Activated T-helper 1 cell treated with anti-CD3 and anti-CD28 coated beads, Interleukin-2, amount 50 U/mL, for 16 hours (primary cell): ENCODE measurements at regions not wholly inside any gene's neighbourhood (a gene's known extent, or its start where the extent isn't known, plus 50 kb on each side); places are given as distances from the start of the nearest gene placed in this dataset.
"Not testable (repeated sequence)": the region's sequence is repeated elsewhere in the genome, so short reads cannot be mapped to it uniquely, and the experiment has no call there.

Experiments
- DNase-seq, 2 donors: peaks; one replicate each; pipeline ENCODE4 v3.0.0-alpha.2; 2020; ENCODE audit warnings: low read depth in 1 of 2, low spot score in 1 of 2

DNA sequence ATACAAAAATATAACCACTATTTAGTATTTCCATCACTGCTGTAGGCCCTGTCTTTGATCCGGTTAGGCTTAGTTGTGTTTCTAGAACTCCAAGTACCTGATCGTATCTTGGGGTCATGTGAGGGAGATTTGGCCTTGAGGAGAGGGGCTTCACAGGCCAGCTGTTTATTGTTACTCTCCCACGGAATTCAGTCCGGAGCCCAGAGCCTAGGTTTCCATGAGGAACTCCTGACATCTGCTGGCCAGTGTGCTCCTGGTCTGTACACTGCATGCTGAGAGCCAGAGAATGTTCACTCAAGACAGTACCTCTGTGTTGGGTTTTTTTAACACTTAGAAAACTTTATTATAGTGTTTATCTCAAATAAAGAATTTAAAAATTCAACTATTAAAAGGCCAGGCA is 341.0 kb upstream of the TMEM132C start:
- DNase-seq: no peak

DNA sequence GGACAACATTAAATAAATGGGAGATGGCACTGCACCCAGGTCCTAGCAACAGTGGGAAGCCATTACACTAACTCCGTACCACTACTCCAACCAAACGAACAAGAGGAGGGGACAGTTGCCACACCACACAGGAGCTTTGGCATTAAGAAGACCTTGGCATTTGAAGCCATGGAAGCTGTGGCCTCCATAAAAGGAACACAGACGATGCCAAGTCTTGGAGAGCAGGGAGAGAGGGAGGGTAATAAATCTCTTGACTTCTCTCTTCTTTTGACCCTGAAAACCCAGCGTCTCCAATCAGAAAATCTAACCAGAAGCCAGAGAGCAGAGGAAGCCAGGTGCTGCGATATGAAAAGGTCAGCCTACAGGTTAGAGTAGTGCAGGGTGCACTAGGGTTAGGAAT is 338.8 kb upstream of the TMEM132C start:
- DNase-seq: no peak

DNA sequence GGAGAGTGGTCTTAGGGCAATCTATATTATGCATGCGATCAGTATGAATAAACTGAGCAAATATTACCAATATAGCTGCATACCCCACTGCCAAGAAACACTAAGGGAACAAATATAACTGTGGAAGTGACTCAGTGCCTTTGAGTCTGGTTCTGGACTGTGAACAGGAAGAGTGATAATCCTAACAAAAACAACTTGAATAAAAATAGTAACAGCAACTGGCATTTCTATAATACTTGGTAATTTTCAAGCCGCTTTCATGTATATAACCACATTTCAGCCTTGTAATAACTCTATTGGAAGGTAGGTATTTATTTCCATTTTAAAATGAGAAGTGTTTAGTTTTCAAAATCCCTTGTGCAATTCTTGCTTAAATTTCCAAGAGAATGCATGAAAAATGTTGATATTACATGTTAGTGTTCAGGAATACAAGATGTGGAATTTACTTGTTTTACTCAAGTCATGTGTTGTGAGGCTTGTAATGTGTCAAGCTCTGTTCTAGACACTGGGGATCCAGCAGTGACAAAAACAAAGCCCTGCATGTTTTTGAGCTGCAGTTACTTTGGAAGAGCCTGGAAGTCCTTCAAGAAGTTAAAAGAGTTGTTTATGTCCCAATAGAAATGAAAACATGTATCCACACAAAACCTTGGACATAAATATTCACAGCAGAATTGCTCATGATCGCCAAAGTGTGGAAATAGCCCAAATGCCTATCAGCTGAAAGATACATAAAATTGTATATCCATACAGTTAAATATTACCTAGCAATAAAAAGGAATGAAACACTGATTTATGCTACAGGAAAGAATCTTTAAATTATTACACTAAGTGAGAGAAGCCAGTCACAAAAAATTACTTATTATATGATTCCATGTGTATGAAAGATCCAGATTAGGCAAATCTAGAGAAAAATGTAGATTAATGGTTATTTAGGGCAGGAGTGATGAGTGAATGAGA is 338.1 kb upstream of the TMEM132C start:
- DNase-seq: no peak

DNA sequence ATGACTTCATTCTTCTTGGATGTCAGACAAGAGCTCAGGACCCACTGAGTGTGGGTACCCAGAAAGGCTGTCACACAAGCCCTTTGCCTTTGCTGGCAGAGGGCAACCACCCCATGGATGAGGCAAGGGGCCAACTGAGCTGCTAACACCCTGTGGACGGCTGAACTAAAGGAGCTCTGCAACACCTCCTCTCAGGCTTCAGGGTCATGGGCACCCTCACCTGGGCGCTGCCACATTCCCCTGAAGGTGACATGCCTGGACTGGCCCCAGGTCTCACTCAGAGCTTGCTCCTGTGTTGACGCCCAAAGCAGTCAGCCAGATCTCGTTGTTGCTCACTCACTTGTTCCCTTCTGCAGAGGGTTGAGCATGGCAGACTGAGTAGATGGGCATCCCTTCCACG is 336.8 kb upstream of the TMEM132C start:
- no peak for DNase-seq

DNA sequence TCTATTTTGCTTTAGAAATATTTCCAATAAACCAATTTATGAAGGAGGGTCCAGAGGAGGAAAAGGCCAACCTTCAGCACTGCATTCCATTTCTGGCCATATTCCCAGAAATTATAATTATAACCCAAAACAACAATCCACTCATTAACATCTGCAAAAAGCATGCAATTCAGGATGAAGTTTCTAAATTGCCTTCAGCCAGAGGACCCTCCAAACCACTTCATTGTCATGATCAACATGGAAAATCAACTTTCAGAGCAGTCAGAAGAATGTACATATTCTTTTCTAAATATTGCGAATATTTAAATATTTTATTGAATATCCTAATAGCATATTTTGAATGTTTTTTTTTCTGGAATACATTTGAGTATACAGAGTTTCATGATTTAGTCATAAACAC is 332.6 kb upstream of the TMEM132C start:
- DNase-seq: no peak

DNA sequence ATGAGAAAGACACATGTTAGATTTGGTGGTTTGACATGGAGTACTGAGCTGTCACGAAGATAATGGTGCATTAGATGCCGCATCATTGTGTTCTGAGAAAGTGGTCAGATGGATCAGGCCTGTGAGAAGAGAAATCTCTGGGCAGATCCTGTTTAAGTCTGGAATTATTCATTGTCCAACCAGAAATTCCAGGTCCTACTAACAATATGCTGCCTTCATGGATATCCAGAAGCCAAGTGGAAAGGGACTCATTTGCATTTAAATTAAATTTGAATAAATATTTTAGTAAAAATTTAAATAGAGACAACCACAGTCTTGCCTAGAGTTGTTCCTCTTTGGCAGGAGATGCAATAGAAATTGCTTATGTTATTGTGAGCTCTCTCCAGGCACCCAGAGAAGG is 330.5 kb upstream of the TMEM132C start:
- DNase-seq: no peak

DNA sequence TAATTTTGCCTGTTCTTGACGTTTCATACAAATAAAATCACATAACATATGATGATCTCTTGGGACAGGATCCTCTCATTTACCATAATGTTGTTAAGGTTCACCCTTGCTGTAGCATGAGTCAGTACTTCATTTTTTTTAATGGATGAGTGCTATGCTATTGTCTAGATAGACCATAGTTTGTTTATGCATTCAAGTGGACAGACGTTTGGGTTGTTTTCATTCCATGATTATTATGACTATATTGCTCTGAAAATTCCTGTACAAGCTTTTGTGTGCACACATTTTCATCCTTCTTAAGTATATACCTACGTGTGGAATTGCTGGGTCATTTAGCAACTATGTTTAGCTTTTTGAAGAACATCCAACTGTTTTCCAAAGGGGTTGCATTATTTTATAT is 325.6 kb upstream of the TMEM132C start:
- no peak for DNase-seq

DNA sequence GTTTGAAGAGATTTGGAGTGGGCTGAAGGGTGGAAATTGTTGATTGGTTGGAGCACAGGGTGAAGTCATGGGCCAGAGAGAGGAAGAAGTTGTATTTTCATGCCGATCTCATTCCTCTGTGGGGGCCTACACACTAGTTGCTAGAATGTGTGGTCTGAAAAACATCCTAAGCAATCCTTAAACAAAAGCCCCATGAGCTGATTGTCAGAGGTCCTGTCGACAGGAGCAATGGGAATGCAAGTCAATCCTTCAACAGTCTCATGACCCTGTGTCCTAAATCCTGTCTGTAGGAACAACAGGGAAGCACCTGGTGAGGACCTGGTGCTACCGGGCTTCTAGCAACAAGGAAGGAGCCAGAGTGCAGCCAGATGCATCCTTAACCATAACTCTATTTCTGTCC is 324.0 kb upstream of the TMEM132C start:
- DNase-seq: no peak

DNA sequence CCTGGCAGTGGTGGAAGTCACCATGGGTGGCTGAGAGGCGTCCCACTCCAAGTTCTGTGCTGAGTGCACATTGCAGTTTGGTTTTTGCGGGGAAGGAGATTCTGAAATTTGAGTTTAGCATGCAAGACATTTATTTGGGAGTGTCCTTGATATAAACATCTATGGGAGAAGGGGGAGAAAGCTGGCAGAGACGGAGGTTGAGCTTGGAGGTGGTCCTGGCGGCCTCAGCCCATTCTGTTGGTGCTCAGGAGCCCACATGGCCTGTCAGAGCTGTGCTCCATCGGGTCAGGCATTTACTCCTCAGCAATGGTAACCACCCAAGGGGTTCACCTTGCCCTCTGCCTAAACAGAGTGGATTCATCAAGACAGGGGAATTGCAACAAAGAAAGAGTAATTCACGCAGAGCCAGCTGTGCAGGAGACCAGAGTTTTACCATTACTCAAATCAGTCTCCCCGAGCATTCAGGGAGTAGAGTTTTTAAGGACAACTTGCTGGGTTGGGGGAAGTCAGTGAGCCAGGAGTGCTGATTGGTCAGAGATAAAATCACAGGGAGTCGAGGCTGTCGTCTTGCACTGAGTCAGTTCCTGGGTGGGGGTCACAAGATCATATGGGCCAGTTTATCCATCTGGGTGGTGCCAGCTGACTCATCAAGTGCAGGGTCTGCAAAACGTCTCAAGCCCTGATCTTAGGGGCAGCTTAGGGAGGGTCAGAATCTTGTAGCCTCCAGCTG is 323.3 kb upstream of the TMEM132C start:
- DNase-seq: no peak

DNA sequence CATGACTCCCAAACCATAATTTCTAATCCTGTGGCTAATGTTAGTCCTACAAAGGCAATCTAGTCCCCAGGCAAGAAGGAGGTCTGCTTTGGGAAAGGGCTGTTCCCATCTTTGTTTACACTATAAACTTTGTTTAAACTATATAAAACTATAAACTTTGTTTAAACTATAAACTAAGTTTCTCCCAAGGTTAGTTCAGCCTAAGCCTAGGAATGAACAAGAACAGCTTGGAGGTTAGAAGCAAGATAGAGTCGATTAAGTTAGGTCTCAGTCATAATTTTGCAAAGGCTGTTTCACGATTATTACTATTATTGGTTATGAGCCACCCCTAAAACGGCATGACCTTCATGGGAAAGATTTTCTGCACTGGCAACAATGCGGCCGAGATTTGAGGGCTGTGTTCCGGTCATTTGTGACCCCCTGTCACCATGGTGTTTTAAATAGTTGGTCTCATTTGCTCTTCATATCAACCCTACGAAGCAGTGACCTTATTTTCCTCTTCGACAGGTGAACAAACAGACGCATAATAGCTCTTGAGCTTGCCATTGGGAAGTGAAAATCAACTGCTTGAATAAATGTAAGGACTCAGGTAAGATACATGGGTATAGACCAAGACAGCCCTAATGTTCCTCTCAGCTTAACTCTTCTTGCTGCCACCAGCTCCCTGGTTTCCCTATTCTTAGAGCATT is 322.6 kb upstream of the TMEM132C start:
- no peak for DNase-seq

DNA sequence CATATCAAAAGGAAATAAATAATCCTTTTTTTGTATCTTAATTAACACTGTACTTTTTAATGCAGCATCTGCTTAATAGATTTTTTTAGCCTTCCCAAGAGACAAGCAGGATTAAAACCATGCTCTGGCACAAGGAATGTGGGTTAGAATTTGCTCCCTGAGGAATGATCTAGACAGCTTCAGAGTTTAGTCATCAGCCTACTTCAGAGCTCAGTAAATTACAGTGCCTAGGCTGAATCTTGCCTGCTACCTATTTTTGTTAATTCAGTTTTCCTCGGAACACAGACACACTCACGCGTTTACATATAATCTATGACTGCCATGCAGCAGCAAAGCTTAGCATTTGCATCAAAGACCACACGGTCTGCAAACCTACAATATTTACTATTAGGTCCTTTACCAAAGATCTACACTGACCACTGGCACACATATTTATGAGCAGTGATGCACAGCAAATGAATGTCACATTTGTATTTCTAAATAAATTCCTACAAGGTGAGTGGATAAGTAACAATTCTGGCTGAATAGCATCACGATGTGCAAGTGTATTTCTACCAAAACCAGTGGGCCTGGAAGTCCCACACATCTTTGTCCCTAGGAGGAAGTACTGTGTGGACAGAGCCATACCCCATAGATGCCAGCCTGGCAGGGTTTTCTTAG is 309.8 kb upstream of the TMEM132C start:
- DNase-seq: no peak

DNA sequence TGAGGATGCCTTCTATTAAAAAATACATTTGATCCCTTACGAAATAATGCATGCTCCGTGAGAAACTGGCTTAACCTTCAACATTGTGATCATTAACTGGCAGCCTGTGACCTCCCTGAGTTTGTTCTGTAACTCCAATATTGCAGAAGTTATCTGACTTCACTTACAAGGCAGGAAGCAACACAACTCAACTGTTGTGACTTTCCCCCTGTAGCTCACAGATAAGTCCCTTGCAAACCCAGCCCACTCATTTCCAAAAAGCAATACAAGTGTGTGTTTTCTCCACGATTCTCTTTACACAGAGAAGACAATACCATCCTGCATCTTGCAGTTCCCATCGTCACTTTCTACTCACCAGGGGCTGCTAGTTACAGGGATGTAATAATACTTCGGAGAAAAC is 304.7 kb upstream of the TMEM132C start:
- DNase-seq: no peak

DNA sequence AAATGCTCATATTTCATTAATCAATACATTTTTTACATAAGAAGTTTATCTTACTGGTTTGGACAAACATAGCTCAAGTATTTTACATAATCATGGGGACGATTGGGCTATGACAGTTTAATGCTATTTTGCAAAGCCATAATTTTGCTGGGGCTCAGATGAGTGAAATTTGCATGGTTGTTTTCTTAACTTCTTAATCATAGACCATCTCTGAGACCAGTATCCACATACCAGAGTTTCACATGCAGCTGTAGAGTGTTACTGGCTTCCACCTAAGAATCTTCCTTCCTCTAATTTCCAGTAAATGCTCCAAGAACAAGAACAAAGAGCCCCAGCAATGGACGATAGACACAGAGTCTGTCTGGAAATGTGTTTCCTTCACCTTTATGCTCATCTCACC is 303.0 kb upstream of the TMEM132C start:
- no peak for DNase-seq

DNA sequence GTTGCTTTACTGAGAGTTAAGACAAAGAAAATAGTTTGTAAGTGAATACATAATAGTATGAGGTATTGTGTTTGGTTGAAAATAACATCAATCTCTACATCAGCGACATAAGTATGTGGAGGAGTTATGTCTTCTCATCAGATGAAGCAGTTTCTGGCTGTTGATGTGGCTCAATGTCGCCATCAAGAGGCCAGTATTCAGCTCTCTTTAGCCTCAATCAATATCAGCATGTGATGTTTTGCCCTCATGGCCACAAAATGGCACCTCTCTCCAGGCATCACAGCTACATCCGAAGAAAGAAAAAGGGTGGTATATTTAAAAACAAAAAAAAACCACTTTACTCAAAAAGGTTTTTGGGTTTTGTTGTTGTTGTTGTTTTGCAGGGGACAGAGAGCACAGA is 302.3 kb upstream of the TMEM132C start:
- DNase-seq: no peak

DNA sequence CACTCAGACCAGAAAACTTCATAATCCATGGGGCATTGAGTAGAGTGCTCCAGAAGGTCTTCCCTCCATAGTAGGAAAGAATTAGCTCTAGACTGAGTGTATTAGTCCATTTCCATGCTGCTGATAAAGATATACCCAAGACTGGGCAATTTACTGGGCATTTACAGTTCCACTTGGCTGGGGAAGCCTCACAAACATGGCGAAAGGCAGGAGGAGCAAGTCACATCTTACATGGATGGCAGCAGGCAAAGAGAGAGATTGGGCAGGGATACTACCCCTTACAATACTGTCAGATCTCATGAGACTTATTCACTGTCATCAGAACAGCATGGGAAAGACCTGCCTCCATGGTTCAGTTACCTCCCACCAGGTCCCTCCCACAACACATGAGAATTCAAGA is 300.6 kb upstream of the TMEM132C start:
- no peak for DNase-seq

DNA sequence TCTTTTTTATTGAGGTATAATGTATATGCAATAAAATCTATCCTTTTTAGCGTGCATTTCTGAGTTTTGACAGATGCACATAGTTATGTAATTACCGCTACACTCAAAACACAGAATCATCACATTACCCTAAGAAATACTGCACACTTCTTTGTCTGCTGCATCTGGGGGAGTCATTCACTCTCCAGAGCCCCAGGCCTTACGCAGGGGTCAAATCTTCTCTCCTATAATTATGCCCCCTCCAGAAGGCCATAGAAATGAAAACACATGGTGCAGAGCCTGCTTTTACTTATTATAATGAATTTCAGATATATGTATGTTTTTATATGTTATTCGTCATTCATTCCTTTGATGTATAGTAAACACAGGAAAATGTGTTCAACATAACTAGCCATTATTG is 296.5 kb upstream of the TMEM132C start:
- no peak for DNase-seq

DNA sequence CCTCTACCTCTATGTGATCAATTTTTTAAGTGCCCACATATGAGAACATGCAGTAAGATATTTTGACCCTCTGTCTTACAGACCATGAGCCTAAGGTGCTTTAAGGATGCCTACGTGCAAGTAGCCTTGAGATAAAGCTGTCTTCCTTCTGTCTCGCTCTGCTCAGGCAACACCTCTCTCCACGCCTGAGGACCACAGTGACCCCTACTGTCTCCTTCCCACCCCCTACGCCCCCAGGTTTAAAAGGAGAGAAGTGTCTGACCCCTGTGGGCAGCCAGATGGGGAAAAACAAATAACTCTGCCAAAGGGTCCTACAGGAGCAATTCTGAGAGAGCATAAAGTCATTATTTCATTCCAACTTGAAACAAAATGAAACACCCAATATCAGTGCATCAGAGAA is 286.4 kb upstream of the TMEM132C start:
- no peak for DNase-seq

DNA sequence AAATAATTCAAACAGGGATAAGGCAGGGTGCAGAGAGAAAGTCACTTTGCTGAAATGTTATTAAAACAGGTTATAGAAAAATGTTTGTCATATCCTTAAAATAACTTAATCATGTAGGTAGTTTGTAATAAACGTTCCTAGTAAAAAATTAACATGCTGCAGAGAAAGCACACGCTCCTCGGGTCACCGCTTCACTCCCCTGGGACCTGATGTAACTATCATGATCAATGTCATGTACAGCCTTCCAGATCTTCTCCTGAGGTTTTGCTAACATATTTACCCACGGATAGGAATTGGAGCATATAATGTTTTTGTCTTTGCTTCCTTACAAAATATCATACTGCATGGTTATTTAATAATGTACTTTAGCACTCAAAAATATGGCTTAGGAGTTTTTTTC is 285.1 kb upstream of the TMEM132C start:
- DNase-seq: no peak

DNA sequence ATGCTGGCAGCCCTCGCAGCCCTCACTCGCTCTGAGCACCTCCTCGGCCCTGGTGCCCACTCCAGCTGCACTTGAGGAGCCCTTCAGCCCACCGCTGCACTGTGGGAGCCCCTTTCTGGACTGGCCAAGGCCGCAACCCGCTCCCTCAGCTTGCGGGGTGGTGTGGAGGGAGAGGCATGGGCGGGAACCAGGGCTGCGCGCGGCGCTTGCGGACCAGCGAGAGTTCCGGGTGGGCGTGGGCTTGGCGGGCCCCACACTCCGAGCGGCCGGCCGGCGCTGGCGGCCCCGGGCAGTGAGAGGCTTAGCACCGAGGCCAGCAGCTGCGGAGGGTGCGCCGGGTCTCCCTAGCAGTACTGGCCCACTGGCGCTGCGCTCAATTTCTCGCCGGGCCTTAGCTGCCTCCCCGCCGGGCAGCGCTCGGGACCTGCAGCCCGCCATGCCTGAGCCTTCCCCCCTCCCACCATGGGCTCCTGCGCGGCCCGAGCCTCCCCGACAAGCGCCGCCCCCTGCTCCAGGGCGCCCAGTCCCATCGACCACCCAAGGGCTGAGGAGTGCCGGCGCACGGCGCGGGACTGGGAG is 283.7 kb upstream of the TMEM132C start:
- DNase-seq: not testable (repeated sequence)

DNA sequence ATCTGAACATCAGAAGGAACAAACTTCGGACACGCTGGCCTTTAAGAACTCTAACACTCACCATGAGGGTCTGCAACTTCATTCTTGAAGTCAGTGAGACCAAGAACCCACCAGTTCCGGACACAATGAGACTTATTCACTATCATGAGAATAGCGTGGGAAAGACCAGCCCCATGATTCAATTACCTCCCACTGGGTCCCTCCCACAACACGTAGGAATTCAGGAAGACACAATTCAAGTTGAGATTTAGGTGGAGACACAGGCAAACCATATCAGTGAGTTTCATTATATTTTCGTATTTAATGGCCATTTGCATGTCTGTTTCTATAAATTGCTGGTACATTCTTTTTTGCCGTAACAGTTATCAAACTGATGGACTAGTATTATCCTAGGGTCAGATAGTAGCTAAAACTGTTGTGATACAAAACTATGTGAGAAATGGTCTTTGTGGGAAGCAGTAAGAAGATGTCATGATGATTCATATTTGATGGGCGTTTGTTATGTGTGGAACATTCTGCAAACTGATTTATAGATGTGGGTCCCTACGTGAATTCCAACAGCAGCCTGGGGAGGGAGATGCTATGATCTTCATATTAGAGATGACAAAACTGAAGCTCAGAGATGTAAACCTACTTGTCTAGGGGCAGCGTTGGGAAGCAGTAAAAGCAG is 282.4 kb upstream of the TMEM132C start:
- no peak for DNase-seq
